Neural cell (in vitro differentiated cells): ENCODE measurements at regions not wholly inside any gene's neighbourhood (a gene's known extent, or its start where the extent isn't known, plus 50 kb on each side); places are given as distances from the start of the nearest gene placed in this dataset.

Experiments
- H2AFZ ChIP-seq: fragments of 200-600, 300-800 bp; sonication (generic), shearing (Covaris generic); 2 replicates; pipeline ENCODE4 v1.6.0; 2014; ENCODE audit warnings: low read depth, mild to moderate bottlenecking, antibody characterized with exemption, low read length, moderate library complexity
- H3F3A ChIP-seq: fragments of 200-600 bp; shearing (Covaris generic); 2 replicates; pipeline ENCODE4 v1.6.1; 2016; ENCODE audit warnings: mild to moderate bottlenecking, moderate library complexity, mixed read lengths, antibody characterized with exemption, low read length; ENCODE audit not compliant: insufficient read depth, poor library complexity, severe bottlenecking
- H3K27ac ChIP-seq: fragments of 200-600, 300-800 bp; sonication (generic), shearing (Covaris generic); 2 replicates; pipeline ENCODE4 v1.5.1; 2014; ENCODE audit warnings: mild to moderate bottlenecking, low read length, moderate library complexity
- H3K27me3 ChIP-seq: fragments of 300-800, 200-600 bp; sonication (generic), shearing (Covaris generic); 2 replicates; pipeline ENCODE4 v1.6.0; 2014; ENCODE audit warnings: mild to moderate bottlenecking, low read depth, low read length, moderate library complexity; ENCODE audit not compliant: insufficient read depth
- H3K36me3 ChIP-seq: fragments of 300-800, 200-600 bp; sonication (generic), shearing (Covaris generic); 2 replicates; pipeline ENCODE4 v1.5.1; 2014; ENCODE audit warnings: mild to moderate bottlenecking, antibody characterized with exemption, low read length, moderate library complexity; ENCODE audit not compliant: insufficient read depth
- H3K4me2 ChIP-seq: fragments of 300-800, 200-600 bp; sonication (generic), shearing (Covaris generic); 2 replicates; pipeline ENCODE4 v1.6.0; 2014; ENCODE audit warnings: mild to moderate bottlenecking, low read length
- H3K4me3 ChIP-seq: fragments of 300-800, 200-600 bp; sonication (generic), shearing (Covaris generic); 2 replicates; pipeline ENCODE4 v1.5.1; 2014; ENCODE audit warnings: mild to moderate bottlenecking, low read length, moderate library complexity
- H3K79me2 ChIP-seq: fragments of 200-600 bp; shearing (Covaris generic); replicated peaks from 2 replicates; pipeline ENCODE4 v1.6.0; 2014; ENCODE audit warnings: mild to moderate bottlenecking, low read length, moderate library complexity; ENCODE audit not compliant: insufficient read depth
- H3K9ac ChIP-seq: fragments of 300-800, 200-600 bp; sonication (generic), shearing (Covaris generic); 2 replicates; pipeline ENCODE4 v1.6.1; 2016; ENCODE audit warnings: mild to moderate bottlenecking, low read length, mixed read lengths
- H3K9me2 ChIP-seq: fragments of 200-600 bp; shearing (Covaris generic); 2 replicates; pipeline ENCODE4 v1.6.1; 2016; ENCODE audit warnings: mild to moderate bottlenecking, low read length, mixed read lengths; ENCODE audit not compliant: insufficient read depth
- H3K9me3 ChIP-seq: fragments of 200-600, 300-800 bp; sonication (generic), shearing (Covaris generic); 2 replicates; pipeline ENCODE4 v1.6.1; 2016; ENCODE audit warnings: mild to moderate bottlenecking, mixed run types, low read length, moderate library complexity, mixed read lengths
- H4K20me1 ChIP-seq: fragments of 200-600 bp; shearing (Covaris generic); 2 replicates; pipeline ENCODE4 v1.6.1; 2016; ENCODE audit warnings: mild to moderate bottlenecking, mixed run types; ENCODE audit not compliant: insufficient read depth
- EP300 ChIP-seq: fragments of 450-650 bp; conservative IDR thresholded peaks from 2 replicates; pipeline ENCODE4 v1.6.1; 2014; ENCODE audit warnings: antibody characterized with exemption, mild to moderate bottlenecking, moderate library complexity; ENCODE audit not compliant: poor library complexity, severe bottlenecking
- EZH2 ChIP-seq: fragments of 200-600, 300-800 bp; shearing (Covaris generic), sonication (generic); IDR thresholded peaks from 2 replicates; pipeline ENCODE4 v1.6.1; 2014; ENCODE audit warnings: antibody characterized with exemption, low read length, borderline replicate concordance, mild to moderate bottlenecking; ENCODE audit not compliant: insufficient read depth, poor library complexity, severe bottlenecking
- MXI1 ChIP-seq: fragments of 450-650 bp; conservative IDR thresholded peaks from 2 replicates; pipeline ENCODE4 v1.6.1; 2014; ENCODE audit warnings: antibody characterized with exemption, mild to moderate bottlenecking; ENCODE audit not compliant: poor library complexity, severe bottlenecking
- POLR2AphosphoS5 ChIP-seq: IDR thresholded peaks from 2 replicates; pipeline ENCODE4 v1.6.1; 2012
- RAD21 ChIP-seq: fragments of 450-650 bp; conservative IDR thresholded peaks from 2 replicates; pipeline ENCODE4 v1.6.1; 2014; ENCODE audit warnings: antibody characterized with exemption, mild to moderate bottlenecking, moderate library complexity
- SMC3 ChIP-seq: fragments of 450-650 bp; conservative IDR thresholded peaks from 2 replicates; pipeline ENCODE4 v1.6.1; 2014; ENCODE audit warnings: antibody characterized with exemption, mild to moderate bottlenecking, moderate library complexity; ENCODE audit not compliant: poor library complexity
- TAF1 ChIP-seq: IDR thresholded peaks from 2 replicates; pipeline ENCODE4 v1.6.1; 2012; ENCODE audit warnings: low read depth
- TF ChIP-seq, protein P1 (sequence below): fragments of 450-650 bp; IDR thresholded peaks from 2 replicates; pipeline ENCODE4 v1.5.1; 2014; ENCODE audit warnings: antibody characterized with exemption, mild to moderate bottlenecking, moderate library complexity; ENCODE audit not compliant: poor library complexity, severe bottlenecking
- TF ChIP-seq, protein P2 (sequence below): IDR thresholded peaks from 2 replicates; pipeline ENCODE4 v1.6.1; 2012; ENCODE audit warnings: borderline replicate concordance

DNA sequence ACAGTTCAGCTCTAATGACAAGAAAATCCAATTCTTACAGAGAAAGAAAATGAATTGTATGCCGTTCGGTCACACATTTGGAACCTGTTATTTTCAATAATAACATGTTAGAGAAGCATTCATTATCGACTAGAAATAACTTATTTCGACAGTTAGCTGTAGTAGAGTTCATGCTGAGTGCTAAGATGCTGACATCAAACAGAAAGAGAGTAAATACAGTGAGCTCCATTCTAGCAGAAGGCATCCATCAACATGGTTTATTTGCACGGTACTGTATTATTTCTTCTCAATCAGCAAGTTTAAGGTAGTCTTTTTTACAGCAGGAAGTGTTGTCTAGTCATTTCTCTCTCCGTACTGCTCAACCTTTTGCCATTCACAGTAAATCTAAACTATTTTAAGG, 732.1 kb downstream of the STIM2 start:
- H3K27me3 ChIP-seq = no peaks in the 10 kb centered on the region
- no peak overlapping the region for H3K4me3 ChIP-seq
- H3K27ac ChIP-seq = no peak overlapping the region
- H3K9ac ChIP-seq = no peak overlapping the region
- no peaks in the 10 kb centered on the region for H3K9me3 ChIP-seq
- no peaks in the 10 kb centered on the region for H3F3A ChIP-seq
- no peak overlapping the region for H2AFZ ChIP-seq
- H3K4me2 ChIP-seq = no peak overlapping the region
- no peaks in the 10 kb centered on the region for H3K36me3 ChIP-seq
- H3K79me2 ChIP-seq = no peaks in the 10 kb centered on the region
- TF ChIP-seq, protein P1, sequence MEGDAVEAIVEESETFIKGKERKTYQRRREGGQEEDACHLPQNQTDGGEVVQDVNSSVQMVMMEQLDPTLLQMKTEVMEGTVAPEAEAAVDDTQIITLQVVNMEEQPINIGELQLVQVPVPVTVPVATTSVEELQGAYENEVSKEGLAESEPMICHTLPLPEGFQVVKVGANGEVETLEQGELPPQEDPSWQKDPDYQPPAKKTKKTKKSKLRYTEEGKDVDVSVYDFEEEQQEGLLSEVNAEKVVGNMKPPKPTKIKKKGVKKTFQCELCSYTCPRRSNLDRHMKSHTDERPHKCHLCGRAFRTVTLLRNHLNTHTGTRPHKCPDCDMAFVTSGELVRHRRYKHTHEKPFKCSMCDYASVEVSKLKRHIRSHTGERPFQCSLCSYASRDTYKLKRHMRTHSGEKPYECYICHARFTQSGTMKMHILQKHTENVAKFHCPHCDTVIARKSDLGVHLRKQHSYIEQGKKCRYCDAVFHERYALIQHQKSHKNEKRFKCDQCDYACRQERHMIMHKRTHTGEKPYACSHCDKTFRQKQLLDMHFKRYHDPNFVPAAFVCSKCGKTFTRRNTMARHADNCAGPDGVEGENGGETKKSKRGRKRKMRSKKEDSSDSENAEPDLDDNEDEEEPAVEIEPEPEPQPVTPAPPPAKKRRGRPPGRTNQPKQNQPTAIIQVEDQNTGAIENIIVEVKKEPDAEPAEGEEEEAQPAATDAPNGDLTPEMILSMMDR = no peak
- peak; percentile 87 for TF ChIP-seq POLR2AphosphoS5
- peak; percentile 38 for TF ChIP-seq EP300
- TF ChIP-seq SMC3 = no peak
- H4K20me1 ChIP-seq = no peaks in the 10 kb centered on the region
- no peaks in the 10 kb centered on the region for H3K9me2 ChIP-seq

DNA sequence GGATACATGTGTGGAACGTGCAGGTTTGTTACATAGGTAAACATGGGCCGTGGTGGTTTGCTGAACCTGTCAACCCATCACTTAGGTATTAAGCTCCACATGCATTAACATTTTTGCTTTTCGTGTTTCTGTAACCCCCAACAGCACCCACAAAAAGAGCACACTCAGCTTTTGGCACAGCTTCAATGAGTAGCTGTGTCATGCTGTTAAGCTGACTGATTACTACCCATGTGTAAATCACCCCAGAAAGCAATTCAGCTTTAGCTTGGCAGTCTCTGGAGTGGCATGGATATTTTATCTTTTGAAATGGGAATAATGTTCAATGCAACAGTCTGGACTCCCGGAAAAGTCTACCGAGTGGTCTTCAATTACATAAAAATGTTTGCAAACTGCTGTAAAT, 734.3 kb downstream of the STIM2 start:
- H4K20me1 ChIP-seq = no peaks in the 10 kb centered on the region
- H3K4me3 ChIP-seq = no peak overlapping the region
- no peaks in the 10 kb centered on the region for H3K36me3 ChIP-seq
- H3K27me3 ChIP-seq = no peaks in the 10 kb centered on the region
- no peak overlapping the region for H3K27ac ChIP-seq
- no peaks in the 10 kb centered on the region for H3K79me2 ChIP-seq
- H3K9ac ChIP-seq = no peak overlapping the region
- no peak overlapping the region for H3K4me2 ChIP-seq
- no peaks in the 10 kb centered on the region for H3F3A ChIP-seq
- H3K9me3 ChIP-seq = no peaks in the 10 kb centered on the region
- TF ChIP-seq RAD21 = no peak
- TF ChIP-seq, protein P2, sequence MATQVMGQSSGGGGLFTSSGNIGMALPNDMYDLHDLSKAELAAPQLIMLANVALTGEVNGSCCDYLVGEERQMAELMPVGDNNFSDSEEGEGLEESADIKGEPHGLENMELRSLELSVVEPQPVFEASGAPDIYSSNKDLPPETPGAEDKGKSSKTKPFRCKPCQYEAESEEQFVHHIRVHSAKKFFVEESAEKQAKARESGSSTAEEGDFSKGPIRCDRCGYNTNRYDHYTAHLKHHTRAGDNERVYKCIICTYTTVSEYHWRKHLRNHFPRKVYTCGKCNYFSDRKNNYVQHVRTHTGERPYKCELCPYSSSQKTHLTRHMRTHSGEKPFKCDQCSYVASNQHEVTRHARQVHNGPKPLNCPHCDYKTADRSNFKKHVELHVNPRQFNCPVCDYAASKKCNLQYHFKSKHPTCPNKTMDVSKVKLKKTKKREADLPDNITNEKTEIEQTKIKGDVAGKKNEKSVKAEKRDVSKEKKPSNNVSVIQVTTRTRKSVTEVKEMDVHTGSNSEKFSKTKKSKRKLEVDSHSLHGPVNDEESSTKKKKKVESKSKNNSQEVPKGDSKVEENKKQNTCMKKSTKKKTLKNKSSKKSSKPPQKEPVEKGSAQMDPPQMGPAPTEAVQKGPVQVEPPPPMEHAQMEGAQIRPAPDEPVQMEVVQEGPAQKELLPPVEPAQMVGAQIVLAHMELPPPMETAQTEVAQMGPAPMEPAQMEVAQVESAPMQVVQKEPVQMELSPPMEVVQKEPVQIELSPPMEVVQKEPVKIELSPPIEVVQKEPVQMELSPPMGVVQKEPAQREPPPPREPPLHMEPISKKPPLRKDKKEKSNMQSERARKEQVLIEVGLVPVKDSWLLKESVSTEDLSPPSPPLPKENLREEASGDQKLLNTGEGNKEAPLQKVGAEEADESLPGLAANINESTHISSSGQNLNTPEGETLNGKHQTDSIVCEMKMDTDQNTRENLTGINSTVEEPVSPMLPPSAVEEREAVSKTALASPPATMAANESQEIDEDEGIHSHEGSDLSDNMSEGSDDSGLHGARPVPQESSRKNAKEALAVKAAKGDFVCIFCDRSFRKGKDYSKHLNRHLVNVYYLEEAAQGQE = no peak
- TF ChIP-seq POLR2AphosphoS5 = no peak
- no peak for TF ChIP-seq EP300
- TF ChIP-seq, protein P1 = no peak
- no peak for TF ChIP-seq TAF1
- TF ChIP-seq SMC3 = no peak
- TF ChIP-seq MXI1 = no peak
- no peak for TF ChIP-seq EZH2
- no peaks in the 10 kb centered on the region for H3K9me2 ChIP-seq
- no peak overlapping the region for H2AFZ ChIP-seq
